VCaP (cell line): ENCODE measurements at regions not wholly inside any gene's neighbourhood (a gene's known extent, or its start where the extent isn't known, plus 50 kb on each side); places are given as distances from the start of the nearest gene placed in this dataset.

Experiments
- H3K27ac ChIP-seq: fragments of 450-650 bp; 2 replicates; pipeline ENCODE4 v1.5.1; 2017
- CTCF ChIP-seq: fragments of 450-650 bp; conservative IDR thresholded peaks from 2 replicates; pipeline ENCODE4 v1.5.1; 2017; ENCODE audit warnings: mild to moderate bottlenecking, moderate library complexity

GRCh38 chr7:82567841-82568240 lies 124.3 kb upstream of the CACNA2D1 start:
- H3K27ac ChIP-seq = no peak overlapping the region
- no peak for TF ChIP-seq CTCF

DNA sequence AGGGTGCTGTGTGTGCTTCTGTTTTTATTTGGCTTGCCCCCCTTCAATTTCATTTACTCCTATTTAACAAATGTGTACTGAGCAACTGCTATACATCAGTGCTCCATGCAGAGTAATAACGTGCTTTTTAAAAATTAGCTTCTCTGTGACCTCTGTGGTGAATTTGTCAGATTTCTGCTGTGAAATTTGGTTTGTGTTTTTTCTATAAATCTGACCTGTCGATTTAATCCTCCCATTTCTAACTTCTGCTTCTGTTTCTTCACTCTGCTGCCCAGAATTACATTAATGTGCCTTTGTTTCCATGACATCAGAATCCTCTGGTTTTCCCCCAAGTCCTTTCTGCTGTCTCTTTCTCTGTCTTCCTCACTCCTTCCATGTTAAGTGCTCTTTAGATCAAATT lies 123.8 kb upstream of the CACNA2D1 start:
- TF ChIP-seq CTCF = no peak
- no peak overlapping the region for H3K27ac ChIP-seq

DNA sequence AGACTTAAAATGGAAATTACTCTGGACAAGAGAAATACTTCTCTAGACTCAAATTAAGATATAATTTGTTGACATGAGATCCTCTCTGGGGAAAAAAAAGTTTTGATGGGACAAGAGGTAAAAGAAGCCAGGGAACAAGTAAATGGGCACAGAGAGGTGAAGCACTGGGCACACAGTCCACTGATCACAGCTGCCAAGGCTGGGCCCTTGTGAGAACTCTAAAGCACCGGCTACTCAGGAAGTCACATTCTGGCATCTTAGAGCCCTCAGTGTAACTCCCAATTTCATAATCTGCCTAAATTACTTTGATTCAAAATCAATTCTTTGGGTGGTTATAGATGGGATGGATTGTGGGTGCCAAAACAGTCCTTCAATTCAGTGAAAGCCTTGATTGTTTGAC lies 123.2 kb upstream of the CACNA2D1 start:
- no peak overlapping the region for H3K27ac ChIP-seq
- no peak for TF ChIP-seq CTCF

DNA sequence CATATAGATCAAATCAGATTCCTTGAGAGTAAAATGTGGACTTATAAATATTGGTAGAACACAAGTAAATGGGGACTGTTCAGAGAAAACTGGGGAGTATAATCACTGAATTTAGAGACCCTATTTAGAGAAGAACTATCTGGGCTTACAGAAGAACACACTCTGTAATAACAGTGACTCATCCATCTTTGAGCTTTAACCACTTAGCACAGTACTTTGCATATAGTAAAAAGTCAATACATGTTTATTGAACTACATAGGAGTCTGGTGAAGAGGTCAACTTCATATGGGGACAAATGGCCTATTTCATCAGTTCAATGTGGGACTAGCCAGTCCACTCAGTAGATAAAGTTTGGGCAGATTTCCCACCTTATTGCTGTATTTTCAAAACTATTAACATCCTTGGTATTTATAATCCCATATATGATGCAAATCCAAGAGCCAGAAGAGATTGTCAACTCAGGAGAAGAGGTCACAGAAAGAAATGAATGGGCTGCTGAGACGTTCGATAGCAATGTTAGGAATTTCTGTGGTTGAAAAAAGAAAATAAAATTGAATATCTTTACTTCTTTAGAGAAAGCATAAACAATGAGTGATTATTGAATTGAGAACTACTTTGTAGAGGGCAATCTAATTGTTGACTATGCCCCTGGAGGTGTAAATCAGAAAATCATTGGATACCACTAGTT lies 119.3 kb upstream of the CACNA2D1 start:
- TF ChIP-seq CTCF = no peak
- no peak overlapping the region for H3K27ac ChIP-seq

- peak overlapping the region; percentile 38 for H3K27ac ChIP-seq
- TF ChIP-seq CTCF = no peak
Measured at GRCh38 chr7:82559193-82559805, 115.7 kb upstream of the CACNA2D1 start.

GRCh38 chr7:82549616-82550285 lies 106.2 kb upstream of the CACNA2D1 start:
- H3K27ac ChIP-seq = no peak overlapping the region
- TF ChIP-seq CTCF = no peak

GRCh38 chr7:82548141-82548688 lies 104.6 kb upstream of the CACNA2D1 start:
- no peak for TF ChIP-seq CTCF
- peak overlapping the region; percentile 33 for H3K27ac ChIP-seq
